Glomerular visceral epithelial cell (primary cell): ENCODE measurements at regions not wholly inside any gene's neighbourhood (a gene's known extent, or its start where the extent isn't known, plus 50 kb on each side); places are given as distances from the start of the nearest gene placed in this dataset.
"Not testable (repeated sequence)": the region's sequence is repeated elsewhere in the genome, so short reads cannot be mapped to it uniquely, and the experiment has no call there.

Source experiments
- DNase-seq: peaks from one replicate; pipeline ENCODE4 v3.0.0-alpha.2; 2016; ENCODE audit errors: extremely low spot score

DNA sequence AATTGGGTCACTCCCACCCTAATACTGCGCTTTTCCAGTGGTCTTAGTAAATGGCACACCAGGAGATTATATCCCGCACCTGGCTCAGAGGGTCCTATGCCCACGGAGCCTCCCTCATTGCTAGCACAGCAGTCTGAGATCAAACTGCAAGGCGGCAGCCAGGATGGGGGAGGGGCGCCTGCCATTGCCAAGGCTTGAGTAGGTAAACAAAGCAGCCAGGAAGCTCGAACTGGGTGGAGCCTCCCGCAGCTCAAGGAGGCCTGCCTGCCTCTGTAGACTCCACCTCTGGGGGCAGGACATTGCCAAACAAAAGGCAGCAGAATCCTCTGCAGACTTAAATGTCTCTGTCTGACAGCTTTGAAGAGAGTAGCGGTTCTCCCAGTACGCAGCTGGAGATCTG is 52.4 kb upstream of the PMPCB start:
- not testable (repeated sequence) for DNase-seq

DNA sequence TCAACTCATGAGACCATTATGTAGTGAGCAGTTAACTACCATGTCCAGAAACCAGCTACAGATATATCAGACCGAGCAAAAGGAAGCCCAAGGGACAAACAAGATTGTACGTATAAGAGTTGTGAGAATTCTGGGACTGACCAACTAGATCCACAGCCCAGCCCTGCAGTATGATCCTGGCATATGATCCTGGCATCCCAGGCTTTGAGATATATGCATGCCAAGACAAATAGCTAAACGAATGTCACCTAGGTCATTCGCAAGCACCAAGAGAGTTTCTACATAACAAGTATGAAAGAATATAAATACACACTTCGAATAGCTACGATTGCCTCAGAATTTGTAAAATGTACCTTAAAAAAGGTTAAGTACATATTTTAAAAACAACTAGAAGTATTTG is 56.4 kb upstream of the PMPCB start:
- no peak for DNase-seq

DNA sequence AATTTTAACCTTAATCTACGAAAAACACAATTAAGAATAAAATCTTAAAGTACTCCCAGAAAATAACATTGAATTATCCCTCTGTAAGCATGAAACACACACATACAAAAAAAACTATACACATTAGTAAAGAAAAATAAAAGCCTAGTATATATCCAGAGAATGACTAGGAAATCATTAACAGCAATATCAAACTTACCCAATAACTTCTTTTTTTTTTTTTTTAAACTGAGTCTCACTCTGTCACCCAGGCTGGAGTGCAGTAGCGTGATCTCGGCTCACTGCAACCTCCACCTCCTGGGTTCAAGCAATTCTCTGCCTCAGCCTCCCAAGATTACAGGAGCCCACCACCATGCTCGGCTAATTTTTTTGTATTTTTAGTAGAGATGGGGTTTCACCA is 61.4 kb upstream of the PMPCB start:
- DNase-seq, result not testable (repeated sequence)

DNA sequence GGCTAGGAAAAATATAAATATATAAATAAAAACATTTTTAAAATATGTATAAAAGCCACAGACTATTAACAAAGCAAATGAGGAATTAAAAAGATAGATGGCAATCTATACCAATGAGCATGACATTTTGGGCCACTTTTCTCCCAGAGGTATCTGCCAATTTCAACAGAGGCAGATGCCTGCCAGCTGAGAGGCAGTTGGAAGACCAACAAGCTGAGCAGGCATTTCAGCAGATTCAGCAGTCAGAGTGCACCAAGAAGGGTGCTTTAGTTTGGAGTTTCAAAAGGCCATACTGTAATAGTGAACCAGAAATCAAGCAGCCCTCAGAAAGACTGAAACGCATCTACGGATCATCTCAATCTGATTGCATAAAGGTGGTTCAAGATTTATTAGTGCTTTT is 62.4 kb upstream of the PMPCB start:
- not testable (repeated sequence) for DNase-seq

DNA sequence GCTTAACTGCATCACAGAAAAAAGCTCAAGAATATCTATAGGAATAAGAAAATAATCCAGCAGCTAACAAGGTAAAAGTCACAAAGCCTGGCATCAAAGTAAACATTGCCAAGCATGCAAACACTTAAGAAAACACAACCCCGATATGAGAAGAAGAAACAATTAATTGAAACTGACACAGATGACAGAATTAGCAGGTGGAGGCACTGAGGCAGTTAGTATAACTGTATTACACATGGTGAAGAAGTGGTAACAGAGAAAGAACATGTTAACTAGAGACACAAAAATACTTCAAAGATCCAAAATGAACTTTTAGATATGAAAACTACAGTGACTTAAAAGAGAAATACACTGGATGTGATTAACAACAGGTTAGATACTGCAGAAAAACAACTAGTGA is 69.4 kb upstream of the PMPCB start:
- DNase-seq, result not testable (repeated sequence)

DNA sequence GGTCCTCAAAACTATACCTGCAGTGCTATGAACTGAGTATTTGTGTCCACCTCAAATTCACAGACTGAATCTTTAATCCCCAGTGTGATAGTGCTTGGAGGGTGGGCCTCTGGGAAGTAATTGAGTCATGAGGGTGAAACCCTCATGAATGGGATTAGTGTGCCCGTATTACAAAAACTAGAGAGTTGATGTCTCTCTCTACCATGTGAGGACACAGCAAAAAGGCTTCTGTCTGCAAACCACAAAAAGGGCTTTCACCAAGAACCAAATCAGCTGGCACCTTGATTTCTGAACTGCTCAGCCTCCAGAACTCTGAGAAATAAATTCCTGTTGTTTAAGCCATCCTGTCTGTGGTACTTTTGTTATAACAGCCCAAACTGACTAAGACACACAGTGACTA is 71.4 kb upstream of the PMPCB start:
- not testable (repeated sequence) for DNase-seq

DNA sequence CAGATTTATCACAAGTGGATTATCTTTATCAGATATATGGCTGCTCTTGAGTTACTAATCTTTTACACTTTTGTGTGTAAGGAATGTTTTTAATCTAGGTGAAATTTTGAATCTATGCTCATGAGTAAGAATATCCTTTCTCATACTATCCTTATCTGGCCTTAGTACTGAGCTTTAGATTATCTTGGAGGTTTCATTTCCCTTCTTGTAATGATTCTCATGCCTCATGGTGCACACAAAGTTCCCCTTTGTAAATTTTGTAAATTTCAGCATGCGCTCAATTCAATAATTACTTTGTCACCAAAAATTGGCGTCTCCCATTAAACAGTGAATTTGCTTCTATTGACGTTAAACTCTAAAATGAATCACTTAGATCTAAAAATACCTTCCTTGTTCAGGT is 74.2 kb upstream of the NAPEPLD start:
- not testable (repeated sequence) for DNase-seq

DNA sequence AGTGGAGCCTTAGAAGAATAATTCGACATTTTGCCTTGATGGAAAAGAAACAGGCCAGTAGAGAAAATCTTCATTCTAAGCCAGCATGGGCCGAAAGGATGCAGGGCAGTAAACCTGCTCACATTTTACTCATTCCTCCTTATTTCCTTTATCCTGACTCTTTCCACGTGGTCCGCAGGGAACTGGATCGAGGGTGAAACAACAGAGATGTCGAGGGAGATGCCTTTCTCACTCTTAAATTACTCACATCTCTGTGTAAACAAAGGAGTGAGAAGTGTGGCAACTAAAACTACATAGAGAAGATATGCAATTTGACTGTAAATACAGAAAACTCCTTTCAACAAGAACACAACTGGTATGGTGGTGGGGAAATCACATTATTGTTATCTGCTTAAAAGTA is 62.1 kb upstream of the NAPEPLD start:
- not testable (repeated sequence) for DNase-seq

DNA sequence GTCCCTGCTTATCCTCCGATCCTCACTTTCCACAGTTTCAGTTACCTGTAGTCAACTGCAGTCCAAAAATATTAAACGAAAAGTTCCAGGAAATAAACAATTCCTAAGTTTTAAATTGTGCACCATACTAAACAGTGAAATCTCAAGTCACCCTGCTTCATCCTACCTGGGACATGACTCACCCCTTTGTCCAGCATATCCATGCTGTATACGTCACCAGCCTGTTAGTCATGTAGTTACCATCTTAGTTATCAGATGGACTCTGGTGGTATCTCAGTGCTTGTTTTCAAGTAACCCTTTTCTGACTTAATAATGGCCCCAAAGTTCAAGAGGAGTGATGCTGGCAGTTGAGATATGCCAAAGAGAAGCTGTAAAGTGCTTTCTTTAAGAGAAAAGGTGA is 50.3 kb upstream of the NAPEPLD start:
- peak; percentile 20 for DNase-seq
